Activated CD8-positive, alpha-beta memory T cell treated with anti-CD3 and anti-CD28 coated beads for 4 hours (primary cell): ENCODE measurements at regions not wholly inside any gene's neighbourhood (a gene's known extent, or its start where the extent isn't known, plus 50 kb on each side); places are given as distances from the start of the nearest gene placed in this dataset.

Experiments used
- DNase-seq, 2 donors: peaks; one replicate each; pipeline ENCODE4 v3.0.0-alpha.2; 2020; ENCODE audit warnings: low read depth in 2 of 2

DNA sequence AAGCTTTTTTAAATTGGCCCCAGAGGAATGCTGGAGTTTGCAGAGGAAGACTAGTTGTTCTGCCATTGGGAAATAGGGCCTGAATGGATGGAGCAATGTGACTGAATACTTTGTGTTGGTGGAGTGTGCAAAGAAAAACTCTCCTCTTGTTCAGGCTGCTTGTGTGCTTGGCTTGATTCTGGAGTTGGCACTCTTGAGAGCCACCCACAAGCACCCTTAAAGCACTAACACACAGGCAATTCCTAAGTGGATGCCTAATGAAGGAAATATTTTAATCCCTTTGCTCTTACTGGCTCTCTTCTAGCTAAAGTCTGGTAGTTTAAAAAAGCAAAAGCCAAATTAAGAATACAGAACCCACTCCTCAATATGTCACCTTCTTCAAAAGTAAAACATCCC lies 304.4 kb upstream of the C2CD4B start:
- no peak for DNase-seq

DNA sequence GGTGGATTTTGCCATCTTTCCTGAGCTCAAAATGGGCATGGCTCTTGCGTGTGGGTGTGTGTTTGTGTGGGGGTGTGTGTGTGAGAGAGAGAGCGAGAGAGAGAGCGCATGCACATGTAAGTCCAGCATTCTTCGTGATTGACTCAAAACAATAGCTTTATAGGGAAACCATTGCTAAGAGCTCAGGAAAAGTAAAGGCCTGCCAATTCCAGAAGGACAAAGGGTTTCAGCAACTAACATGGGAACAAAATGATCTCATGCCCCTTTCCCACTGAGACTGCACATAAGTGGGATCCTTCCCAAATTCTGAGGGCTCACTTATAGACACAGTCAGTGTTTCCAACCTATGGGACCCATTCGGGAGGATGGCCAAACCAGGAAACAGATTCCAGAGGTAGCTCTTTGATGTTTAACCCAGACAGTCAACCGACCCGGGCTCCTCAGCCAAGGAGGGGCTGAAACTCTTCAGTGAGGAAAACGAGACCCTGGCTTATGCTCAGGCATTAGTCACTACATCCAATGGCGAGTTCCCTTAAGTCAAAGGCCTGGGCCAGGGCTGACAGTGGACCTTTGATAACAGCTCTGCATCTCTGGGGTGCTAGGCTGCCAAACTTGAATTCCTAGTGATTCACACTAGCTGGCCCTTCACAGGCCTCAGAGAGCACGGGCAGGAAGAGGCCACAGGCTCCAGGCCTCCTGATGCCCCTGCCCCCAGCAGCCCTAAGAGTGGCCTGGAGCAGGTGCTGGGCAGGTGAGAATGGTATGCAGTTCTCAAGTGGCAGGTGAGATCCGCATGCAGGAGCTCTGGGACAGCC lies 305.0 kb upstream of the C2CD4B start:
- DNase-seq = no peak

DNA sequence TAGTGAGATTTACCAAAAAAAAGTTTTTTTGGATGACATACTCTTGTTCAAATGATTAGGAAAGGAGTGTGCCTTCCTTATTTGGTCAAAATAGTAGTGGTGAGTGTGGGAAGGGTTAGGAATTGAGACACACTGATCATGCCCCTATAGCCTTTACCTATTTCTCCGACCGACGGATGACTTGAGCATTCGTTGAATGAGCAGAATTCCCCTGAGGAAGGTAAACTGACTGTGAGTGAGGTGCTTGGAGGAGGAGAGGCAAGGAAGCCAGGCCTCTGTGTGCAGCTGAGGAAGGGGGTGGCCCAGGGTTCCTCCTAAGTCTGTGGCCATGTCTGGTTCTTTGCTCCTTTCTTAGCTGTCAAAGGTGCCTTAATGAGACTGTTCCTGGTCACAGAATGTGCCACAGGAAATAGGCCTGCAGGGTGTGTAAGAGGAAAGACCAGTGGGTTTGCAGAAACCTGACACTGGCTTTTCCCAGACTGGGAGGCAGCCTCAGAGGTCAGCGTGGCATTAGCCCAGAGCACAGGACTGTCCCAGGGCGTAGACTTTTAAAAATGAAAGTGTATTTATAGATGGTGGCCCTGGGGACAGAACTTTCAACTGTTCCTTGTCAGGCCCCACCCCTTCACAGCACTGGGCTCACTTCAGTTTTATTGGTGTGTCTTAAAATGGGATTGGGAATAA lies 307.7 kb upstream of the C2CD4B start:
- no peak for DNase-seq

DNA sequence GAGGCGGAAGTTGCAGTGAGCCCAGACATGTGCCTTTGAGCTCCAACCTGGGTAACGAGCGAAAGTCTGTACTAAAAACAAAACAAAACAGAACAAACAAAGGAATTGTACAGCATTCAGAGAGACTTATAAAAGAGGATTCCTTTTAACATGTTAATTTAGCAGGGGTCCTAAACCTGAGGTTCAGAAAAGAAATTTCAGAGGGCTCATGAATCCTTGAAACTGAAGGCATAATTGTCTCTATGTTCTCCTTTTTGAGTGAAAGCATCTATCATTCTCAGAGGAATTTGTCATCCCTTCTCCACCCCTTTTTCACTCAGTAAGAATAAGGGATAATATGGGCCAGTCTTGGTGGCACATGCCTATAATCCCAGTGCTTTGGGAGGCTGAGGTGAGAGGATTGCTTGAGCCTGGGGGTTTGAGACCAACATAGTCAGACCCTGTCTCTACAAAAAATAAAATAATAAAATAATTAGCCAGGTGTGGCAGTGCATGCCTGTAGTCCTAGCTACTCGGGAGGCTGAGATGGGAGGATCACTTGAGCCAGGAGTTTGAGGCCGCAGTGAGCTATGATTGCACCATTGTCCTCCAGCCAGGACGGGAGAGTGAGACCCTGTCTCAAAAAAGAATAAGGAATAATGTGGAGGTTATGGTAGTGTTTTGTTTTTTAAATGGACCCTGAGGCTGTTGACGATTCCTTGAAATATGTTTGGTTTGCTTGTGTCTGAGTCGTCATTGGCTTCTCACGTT lies 309.1 kb upstream of the C2CD4B start:
- DNase-seq = no peak

DNA sequence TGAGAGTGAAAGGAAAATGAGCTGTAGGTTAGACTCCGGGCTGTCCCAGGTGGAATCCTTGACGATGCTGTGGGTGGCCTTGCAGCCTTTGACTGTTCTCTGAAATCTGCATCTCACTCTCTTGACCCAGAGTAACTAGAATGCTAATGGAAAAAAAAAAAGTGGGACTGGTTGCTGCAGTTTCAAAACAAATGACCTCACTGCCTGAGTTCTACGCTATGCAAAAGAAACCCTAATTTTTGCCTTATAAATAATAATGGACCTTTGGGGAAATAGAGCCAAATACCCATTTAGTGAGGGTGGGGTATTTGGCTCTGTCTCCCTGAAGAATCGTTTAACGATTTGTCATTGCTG lies 309.7 kb upstream of the C2CD4B start:
- DNase-seq = no peak

DNA sequence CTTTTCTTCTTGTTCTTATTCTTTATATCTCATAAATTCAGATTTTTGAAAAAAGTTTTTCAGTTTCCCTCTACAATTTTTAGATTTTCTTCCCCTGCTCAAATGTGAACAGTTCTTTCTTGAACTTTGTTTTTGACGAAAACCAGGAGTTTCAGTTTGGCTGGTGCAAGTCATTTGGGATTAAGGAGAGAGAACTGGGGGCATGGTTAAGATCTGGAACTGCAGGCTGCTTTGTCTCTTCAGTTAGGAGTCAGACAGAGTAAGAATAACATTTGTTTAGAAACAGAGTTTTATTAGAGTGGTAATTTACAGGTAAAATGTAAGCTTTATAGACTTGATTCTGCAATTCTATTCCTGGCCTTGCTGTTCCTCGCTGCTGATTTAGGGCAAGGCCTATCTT lies 310.5 kb upstream of the C2CD4B start:
- DNase-seq = no peak

DNA sequence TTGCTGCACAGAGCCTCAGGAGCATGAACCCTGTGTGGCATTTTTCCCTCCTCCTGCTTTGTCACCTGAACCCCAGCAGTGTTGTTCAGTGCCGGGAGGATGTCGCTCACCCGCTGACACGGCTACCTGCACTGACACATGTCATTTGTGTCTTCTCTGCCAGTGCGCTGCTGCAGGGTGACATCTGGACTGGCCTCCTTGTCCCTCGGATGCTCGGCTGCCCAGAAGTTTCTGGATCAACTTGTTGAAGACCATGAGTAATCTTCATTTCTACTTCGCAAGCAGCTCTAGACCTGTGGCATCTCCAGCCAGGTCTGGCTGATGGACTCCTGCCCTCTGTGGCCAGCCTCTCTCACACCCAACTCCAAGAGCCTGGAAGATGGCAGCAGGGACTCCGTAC lies 311.1 kb upstream of the C2CD4B start:
- DNase-seq = no peak

DNA sequence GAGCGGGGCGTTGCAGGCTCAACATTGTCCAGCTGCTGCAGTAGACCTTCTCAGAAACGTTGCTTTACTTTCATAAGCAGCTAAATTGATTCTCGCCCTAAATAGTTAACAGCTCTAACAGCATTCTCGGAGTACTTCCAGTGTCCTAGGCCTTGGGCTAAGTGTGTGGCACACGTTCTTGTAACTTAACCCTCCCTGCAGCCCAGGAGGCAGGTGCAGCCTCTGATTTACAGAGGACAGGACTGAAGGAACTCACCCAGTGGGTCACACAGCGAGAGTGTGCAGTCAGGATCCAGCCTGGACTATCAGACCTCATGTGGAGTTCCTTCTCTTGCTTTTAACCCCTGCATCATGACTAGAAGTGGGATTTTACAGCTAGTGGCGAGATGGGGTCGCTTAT lies 312.8 kb upstream of the C2CD4B start:
- DNase-seq = no peak

DNA sequence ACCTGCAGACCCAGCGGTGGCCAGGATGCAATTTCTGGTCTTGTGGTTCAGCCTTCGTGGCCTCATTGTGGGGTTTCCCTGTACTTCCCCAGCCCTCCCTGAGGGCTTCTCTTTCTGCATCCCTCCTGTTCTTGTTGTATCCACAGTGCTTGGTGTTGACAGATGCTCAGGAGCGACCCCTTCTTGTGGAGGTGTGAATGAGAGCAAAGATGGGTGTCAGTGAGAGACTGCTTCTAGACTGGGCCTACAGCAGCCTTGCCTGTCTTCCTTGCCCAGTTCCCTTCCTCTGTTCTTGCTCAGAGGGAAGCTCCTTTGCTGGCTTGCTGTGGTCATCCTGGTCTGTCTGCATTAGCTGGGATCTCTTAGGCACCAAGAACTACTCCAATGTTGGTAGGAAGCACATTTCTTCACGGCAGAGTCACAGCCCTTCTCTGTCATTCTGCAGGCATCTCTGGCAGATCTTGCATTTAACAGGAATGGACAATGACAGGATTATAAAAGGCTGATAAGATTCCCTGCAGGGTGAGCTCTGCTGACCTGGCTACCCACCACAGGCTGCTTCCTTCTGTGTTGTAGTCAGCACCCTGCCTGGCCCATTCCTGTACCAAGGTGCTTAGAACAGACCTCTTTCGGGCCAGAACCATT lies 317.8 kb upstream of the C2CD4B start:
- no peak for DNase-seq

DNA sequence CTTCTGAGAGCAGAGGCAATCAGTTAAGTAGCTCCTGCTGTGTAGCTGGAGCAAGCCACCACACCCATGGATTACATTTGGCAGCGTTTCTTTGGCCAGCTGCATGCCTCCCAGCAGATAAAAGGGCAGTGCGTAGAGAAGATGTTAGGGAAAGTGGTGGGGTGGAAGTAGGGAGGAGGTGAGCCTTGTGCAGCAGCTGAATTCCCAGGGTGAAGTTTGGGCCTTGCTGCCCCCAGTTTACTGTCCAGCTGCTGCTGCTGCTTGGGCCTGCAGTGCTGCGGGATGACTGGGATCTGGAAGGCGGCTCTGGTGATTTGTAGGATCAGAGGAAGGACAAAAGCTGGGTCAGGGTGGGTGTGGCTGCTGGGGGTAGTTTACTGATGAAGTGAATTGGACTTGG lies 318.7 kb upstream of the C2CD4B start:
- DNase-seq = no peak

DNA sequence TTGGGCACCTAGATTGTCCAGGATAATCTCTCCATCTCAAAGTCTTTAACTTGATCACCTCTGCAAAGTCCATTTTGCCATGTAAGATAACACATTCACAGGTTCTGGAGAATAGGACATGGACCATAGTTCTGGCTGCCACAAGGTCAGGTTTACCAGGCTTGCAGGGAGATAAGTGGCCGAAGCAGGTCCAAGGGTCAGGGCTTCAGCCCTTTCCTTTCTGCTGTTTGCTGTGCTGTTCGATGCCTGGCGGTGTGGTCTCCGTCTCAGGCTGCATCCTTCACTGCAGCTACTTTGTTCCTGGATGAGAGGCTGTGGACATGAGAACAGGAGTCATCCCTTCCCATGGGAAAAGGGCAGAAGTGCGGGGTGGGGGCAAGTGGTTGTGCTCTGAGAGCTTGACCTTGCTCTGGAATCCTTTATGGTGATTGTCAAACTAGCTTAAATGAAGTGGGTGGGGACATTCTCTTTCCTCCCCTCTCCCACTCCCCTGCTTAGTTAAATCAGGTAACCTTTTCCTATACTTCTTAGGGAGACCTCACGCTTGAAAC lies 320.2 kb upstream of the C2CD4B start:
- no peak for DNase-seq

DNA sequence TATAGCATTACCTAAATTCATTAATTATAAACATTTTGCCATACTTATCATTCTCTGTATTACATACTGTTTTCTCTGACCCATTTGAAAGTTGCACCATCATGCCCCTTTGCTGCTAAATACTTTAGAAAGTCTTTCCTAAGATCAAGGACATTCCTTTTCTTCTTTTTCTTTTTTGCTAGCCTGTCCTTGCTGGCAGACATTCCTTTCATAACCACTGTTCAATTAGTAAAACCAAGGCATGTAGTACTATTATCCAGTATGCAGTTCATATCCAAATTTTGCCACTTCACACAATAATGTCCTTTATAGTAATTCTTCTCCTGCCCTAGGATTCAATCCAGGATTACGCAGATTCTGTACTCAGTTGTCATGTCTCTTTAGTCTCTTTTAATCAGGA lies 321.0 kb upstream of the C2CD4B start:
- no peak for DNase-seq

DNA sequence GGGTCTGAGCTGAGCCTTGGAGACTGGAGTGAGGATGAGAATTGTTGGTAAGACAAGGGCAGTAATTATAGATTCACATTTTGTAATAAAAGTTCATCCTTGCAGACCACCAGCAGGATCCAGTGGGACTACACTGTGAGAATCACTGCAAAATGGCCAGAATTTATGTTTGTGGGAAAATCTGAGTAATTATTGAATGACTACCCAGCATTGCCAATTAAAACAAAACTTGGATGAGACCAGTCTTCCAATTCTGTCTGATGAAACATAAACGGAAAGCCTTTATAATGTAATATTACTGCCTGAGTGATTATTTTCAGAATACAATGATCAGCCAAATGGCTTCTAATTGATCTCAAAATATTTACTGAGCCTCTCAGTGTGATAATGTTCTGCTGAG lies 323.3 kb upstream of the C2CD4B start:
- DNase-seq = no peak

DNA sequence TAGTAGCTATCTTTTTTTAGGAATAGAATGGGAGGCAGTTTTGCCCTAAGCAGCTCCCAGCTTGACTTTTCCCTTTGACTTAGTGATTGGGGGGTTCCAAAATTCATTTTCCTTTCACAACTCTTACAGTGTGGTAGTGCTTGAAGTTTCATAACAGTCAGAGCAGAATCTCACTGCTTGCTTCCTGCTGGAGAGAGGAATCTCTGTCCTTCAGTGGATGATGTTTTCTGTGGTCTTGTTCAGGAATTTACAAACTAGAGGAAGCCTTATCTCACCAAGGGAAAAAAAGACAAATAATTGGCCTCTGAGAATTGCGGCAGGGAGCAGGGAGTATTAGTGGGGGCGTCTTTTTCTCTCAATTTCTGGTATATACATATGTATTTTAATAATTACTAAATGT lies 326.6 kb upstream of the C2CD4B start:
- no peak for DNase-seq

DNA sequence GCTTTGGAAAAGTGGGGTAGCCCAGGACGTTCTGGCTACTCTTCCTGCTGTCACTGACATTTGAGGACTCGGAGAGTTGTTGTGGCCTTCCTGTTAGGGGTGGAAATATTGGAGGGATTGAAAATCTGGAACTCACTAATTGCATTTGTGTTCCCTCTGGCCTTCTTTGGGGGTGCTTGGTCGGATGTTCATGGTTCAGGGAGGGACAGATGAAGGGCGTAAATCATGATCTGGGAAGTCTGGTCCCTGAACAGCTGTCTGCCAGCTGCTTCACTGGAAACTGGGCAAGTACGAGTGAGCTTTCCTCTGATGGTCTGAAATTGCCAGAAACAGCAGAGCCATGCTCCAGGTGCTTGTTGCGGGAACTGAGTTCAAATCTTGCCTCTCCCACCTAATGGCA lies 327.8 kb upstream of the C2CD4B start:
- DNase-seq = no peak

DNA sequence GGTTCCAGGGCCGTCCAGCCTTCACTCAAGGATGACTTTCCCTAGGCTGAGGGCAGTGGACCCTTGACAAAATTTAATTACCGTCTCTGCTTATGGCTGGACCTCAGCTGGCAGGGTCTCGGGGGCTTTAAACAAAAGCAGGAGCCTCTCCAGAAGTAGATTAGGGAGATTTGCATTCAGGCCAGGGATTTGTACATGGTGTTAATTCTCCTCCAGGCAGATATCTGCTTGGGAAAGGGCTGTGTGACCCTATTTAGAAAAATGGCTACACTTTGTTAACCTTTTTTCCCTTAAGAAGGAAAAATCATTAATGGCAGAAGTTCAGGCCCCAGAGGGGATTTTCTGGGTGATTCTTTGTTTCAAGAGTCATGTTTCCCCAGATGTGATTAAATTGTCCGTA lies 329.1 kb upstream of the C2CD4B start:
- DNase-seq = no peak

DNA sequence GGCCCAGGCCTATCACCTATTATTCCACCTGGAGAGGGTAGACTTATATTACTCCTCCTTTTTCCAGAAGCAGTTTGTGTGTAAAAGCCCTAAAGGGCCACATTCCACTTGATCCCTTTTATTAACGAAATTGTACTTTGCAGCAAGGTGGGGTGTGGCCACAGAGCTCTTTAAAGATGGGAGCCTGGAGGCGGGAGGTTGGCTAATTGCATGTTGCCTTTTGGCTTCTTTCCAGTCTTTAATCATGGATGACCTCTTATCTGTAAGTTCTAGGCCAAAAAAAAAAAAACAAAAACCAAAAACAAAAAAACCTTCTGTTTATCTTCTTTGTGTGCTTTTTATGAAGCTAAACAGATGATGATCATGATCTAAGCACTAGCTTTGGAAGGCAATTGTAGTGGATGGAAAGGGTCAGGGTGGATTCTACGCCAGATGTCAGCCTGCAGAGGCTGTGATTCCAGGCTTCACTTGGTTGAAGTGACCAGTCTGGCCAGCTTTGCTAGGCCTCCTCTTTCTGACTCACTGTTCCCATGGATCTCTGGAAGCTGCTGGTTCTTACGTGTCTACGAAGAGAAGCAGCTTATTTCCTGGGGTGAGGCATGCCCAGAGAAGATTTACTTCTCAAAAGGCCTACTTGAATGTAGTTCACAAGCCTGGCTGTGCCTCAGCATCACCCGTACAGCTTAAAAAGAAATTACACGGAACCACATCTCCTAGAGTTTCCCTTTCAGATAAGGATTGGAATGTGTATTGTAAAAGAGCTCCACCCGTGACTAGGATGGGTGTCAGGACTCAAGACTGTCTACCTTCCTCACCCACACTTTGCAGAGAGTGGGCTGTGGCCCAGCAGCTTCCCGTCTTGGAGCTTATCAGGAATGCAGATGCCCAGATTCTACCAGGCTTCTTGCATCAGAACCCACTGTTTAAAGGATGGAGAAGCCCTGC lies 330.9 kb upstream of the C2CD4B start:
- no peak for DNase-seq

DNA sequence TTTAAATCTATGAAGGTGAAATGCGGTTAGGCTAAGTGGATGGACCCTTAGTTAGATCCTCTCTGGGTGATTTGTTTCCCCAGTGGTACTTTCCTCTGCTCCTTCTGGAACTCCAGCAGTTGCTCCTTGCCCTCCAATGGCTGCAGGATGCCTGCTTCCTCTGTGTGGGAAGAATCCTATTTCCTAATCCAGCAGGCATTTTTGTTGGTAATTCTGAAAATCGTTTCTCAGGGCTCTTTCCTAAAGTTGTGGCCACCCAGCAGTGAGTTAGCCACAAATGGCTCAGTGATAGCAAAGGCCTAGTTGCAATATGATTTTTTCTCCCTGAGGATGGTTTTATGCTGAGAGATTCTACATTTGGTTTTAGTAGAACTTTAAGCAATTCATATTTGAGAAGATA lies 332.3 kb upstream of the C2CD4B start:
- no peak for DNase-seq

DNA sequence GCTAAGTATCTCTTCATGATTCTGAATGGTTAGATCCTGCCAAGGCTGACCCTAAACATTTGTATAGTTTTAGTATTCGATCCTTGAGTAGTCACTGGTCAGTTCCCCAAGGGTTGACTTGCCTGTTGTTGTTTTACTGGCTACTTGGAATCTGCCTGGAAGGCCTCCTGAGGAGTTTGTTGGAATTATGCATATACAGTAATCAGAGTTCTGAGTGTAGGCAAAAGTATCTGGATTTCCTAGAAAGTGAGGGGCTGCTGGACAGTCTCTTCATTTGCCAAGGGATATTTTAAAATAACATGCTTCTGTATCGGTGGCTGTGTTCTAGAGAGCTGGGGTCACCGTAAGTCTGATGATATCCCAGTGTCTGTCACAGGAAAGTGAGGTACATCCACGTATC lies 333.2 kb upstream of the C2CD4B start:
- no peak for DNase-seq

DNA sequence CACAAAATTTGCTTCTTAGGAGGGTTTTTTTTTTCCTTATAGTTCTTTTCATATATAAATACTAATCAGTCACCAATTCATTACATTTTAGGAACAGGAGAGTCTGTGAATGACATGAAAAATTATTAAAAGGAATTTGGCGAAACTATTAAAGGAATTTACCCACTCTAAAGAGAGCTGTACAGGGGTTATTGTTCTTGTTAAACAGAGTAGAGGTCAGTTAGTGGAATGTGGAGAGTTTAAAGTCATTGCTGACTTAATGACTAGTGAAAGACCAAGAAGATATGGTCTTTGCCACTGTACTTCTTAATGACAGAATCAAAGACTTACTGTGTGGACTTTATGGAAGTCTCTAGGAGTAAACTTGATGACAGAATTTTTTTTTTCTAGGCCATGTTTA lies 333.6 kb upstream of the C2CD4B start:
- DNase-seq = no peak

DNA sequence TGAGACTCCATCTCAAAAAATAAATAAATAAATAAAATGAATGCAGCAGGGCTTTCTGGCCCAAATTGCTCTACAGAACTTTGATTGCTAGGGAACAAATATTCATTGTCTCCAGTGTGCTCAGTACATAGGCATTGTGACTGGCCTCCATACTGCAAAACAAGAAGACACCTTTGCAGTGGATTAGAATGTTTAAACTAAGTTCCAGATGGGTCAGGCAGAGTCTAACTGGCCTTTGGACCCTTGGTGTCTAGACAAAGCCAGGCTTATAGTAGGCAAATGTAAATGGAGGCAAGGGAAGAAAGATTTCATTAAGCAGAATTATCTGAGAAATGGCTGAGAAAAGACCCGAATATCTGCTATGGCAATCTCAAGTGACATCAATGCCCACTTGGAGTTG lies 335.2 kb upstream of the C2CD4B start:
- DNase-seq = no peak
